ENCODE measurements at regions not wholly inside any gene's neighbourhood (a gene's known extent, or its start where the extent isn't known, plus 50 kb on each side); places are given as distances from the start of the nearest gene placed in this dataset.

- no peak for TF ChIP-seq CTCF (IDR thresholded peaks at IDR 0.05; ENCODE audit: insufficient read depth, low read length, severe bottlenecking)
- no peaks in the 10 kb centered on the region for H3K36me3 ChIP-seq (ENCODE audit: control insufficient read depth, insufficient read depth, low read length)
- no peak for FAIRE-seq
- H3K4me3 ChIP-seq (ENCODE audit: low read depth, low read length): no peak overlapping the region
- no peak for DNase-seq (ENCODE audit: low read depth)
- H3K27me3 ChIP-seq (ENCODE audit: control insufficient read depth, insufficient read depth, low read length): no peaks in the 10 kb centered on the region
Observed at GRCh38 chr6:37572334-37572733, 72.6 kb upstream of the CCDC167 start.

GRCh38 chr6:37570482-37571133 is 70.9 kb upstream of the CCDC167 start:
- no peak for TF ChIP-seq CTCF (IDR thresholded peaks at IDR 0.05; ENCODE audit: insufficient read depth, low read length, severe bottlenecking)
- Histone ChIP-seq H3K27me3 (ENCODE audit: control insufficient read depth, insufficient read depth, low read length) (peaks cover 3% of the 10 kb centered on the region), H3K4me3 (ENCODE audit: low read depth, low read length) (no peak overlapping the region), H3K36me3 (ENCODE audit: control insufficient read depth, insufficient read depth, low read length) (no peaks in the 10 kb centered on the region)
- FAIRE-seq (no peak), DNase-seq (ENCODE audit: low read depth) (no peak)

- H3K27me3 ChIP-seq (ENCODE audit: control insufficient read depth, insufficient read depth, low read length): peaks cover 7% of the 10 kb centered on the region
- no peak overlapping the region for H3K4me3 ChIP-seq (ENCODE audit: low read depth, low read length)
- TF ChIP-seq CTCF (IDR thresholded peaks at IDR 0.05; ENCODE audit: insufficient read depth, low read length, severe bottlenecking): no peak
- DNase-seq (ENCODE audit: low read depth) (no peak), FAIRE-seq (no peak)
- H3K36me3 ChIP-seq (ENCODE audit: control insufficient read depth, insufficient read depth, low read length): no peaks in the 10 kb centered on the region
Observed at GRCh38 chr6:37569743-37570481, 70.2 kb upstream of the CCDC167 start.

- TF ChIP-seq CTCF (IDR thresholded peaks at IDR 0.05; ENCODE audit: insufficient read depth, low read length, severe bottlenecking): no peak
- DNase-seq (ENCODE audit: low read depth): no peak
- FAIRE-seq: peak; percentile 83
- Histone ChIP-seq H3K36me3 (ENCODE audit: control insufficient read depth, insufficient read depth, low read length) (no peaks in the 10 kb centered on the region), H3K4me3 (ENCODE audit: low read depth, low read length) (no peak overlapping the region), H3K27me3 (ENCODE audit: control insufficient read depth, insufficient read depth, low read length) (peaks cover 7% of the 10 kb centered on the region)
Observed at GRCh38 chr6:37569317-37569716, 69.6 kb upstream of the CCDC167 start.

GRCh38 chr6:37566950-37567349 is 67.3 kb upstream of the CCDC167 start:
- H3K36me3 ChIP-seq (ENCODE audit: control insufficient read depth, insufficient read depth, low read length): no peaks in the 10 kb centered on the region
- peaks cover 10% of the 10 kb centered on the region for H3K27me3 ChIP-seq (ENCODE audit: control insufficient read depth, insufficient read depth, low read length)
- no peak overlapping the region for H3K4me3 ChIP-seq (ENCODE audit: low read depth, low read length)
- no peak for TF ChIP-seq CTCF (IDR thresholded peaks at IDR 0.05; ENCODE audit: insufficient read depth, low read length, severe bottlenecking)
- DNase-seq (ENCODE audit: low read depth) (no peak), FAIRE-seq (no peak)

Measured in bronchial epithelial cell (primary cell).